HepG2 (cell line): ENCODE measurements at regions not wholly inside any gene's neighbourhood (a gene's known extent, or its start where the extent isn't known, plus 50 kb on each side); places are given as distances from the start of the nearest gene placed in this dataset.

Source experiments
- ATAC-seq: fragments of 200-7000 bp; cut with Tn5 transposase; 3 replicates; pipeline ENCODE4 v1.9.1; 2020; ENCODE audit warnings: mild to moderate bottlenecking, moderate library complexity
- BruUV-seq: library from RNA; stranded (reverse); fragments of 400-500 nt; replicated peaks from 2 replicates; lab custom pipeline; 2021; lab: Mats Ljungman, UMichigan
- CTCF ChIA-PET: fragments of 300-600 bp; formaldehyde crosslinking; extraction: SDS; loops from one replicate; lab custom pipeline; 2021; ENCODE audit warnings: low total read pairs, inconsistent platforms, low intra/inter-chr PET ratio; lab: Yijun Ruan, JAX
- POLR2A ChIA-PET: fragments of 350-600 bp; sonication (Branson Sonifier 250); formaldehyde crosslinking; loops from one replicate; lab custom pipeline; 2020; ENCODE audit warnings: antibody characterized with exemption, inconsistent platforms; lab: Yijun Ruan, JAX
- DNase-seq: peaks from one replicate; pipeline ENCODE4 v3.0.0-alpha.2; 2015; ENCODE audit warnings: low spot score
- FAIRE-seq: peaks from 3 replicates; lab custom pipeline; 2011; peaks lifted over from hg19 to GRCh38; lab: Jason Lieb, UNC
- H2AFZ ChIP-seq: one replicate; pipeline ENCODE4 v1.6.1; 2011; ENCODE audit warnings: low read length, inconsistent platforms
- H3K27ac ChIP-seq: fragments of 300-600 bp; 3 replicates; pipeline ENCODE4 v1.8.0; 2011; ENCODE audit warnings: mixed run types, mild to moderate bottlenecking, mixed read lengths, low read length, inconsistent platforms; ENCODE audit not compliant: insufficient read depth; ENCODE audit errors: extremely low read length
- H3K27me3 ChIP-seq, 2 experiments: fragments of 200-600 bp in 1 of 2; 2 replicates in 1 of 2; 3 replicates in 1 of 2; pipeline versions ENCODE4 v1.6.0 to v1.8.0; 2011; ENCODE audit warnings: low read length in 2 of 2, mild to moderate bottlenecking in 2 of 2, moderate library complexity in 2 of 2, inconsistent platforms in 1 of 2; ENCODE audit not compliant: insufficient read depth in 2 of 2, control insufficient read depth in 1 of 2
- H3K36me3 ChIP-seq, 2 experiments: fragments of 200-600 bp in 1 of 2; replicated peaks in 1 of 2; 2 replicates in 1 of 2; 3 replicates in 1 of 2; pipeline versions ENCODE4 v1.5.1 to v1.8.0; 2011; ENCODE audit warnings: low read length in 2 of 2, inconsistent platforms in 1 of 2; ENCODE audit not compliant: insufficient read depth in 2 of 2, control insufficient read depth in 1 of 2
- H3K4me1 ChIP-seq: 2 replicates; pipeline ENCODE4 v1.5.1; 2012; ENCODE audit warnings: low read length, inconsistent platforms; ENCODE audit not compliant: insufficient read depth
- H3K4me2 ChIP-seq: 2 replicates; pipeline ENCODE4 v1.6.0; 2011; ENCODE audit warnings: low read depth, low read length, inconsistent platforms
- H3K4me3 ChIP-seq, 3 experiments: fragments of 200-600 bp in 1 of 3; sonication (generic), shearing (Covaris generic) in 1 of 3; replicated peaks in 1 of 3; 2 replicates each; pipeline ENCODE4 v1.5.1; 2011 to 2016; ENCODE audit warnings: low read length in 3 of 3, inconsistent platforms in 2 of 3, low read depth in 2 of 3, mild to moderate bottlenecking in 2 of 3, control low read depth in 1 of 3, mixed read lengths in 1 of 3; ENCODE audit not compliant: insufficient read depth in 1 of 3
- H3K79me2 ChIP-seq: one replicate; pipeline ENCODE4 v1.6.1; 2011; ENCODE audit warnings: low read length, inconsistent platforms; ENCODE audit not compliant: insufficient read depth
- H3K9ac ChIP-seq: 2 replicates; pipeline ENCODE4 v1.6.0; 2011; ENCODE audit warnings: mild to moderate bottlenecking, low read depth, low read length, inconsistent platforms; ENCODE audit not compliant: insufficient read depth
- H3K9me3 ChIP-seq: 2 replicates; pipeline ENCODE4 v1.5.1; 2012; ENCODE audit warnings: mild to moderate bottlenecking, low read length
- H4K20me1 ChIP-seq: 2 replicates; pipeline ENCODE4 v1.6.0; 2011; ENCODE audit warnings: inconsistent platforms, mild to moderate bottlenecking, low read length, moderate library complexity; ENCODE audit not compliant: insufficient read depth
- EHMT2 ChIP-seq: fragments of 200-600 bp; sonication (generic); IDR thresholded peaks from 2 replicates; pipeline ENCODE4 v1.7.0; 2017; ENCODE audit warnings: antibody characterized with exemption, low read depth, low read length, borderline replicate concordance
- FUBP1 ChIP-seq: sonication (generic); formaldehyde crosslinking; IDR thresholded peaks from 2 replicates; pipeline ENCODE4 v1.5.1; 2020; ENCODE audit warnings: missing genetic modification reagents, mild to moderate bottlenecking, borderline replicate concordance
- HNRNPL ChIP-seq: fragments of 200-400 bp; formaldehyde crosslinking; IDR thresholded peaks from 2 replicates; pipeline ENCODE4 v1.6.1; 2017; ENCODE audit warnings: mild to moderate bottlenecking, low read depth, low read length
- KLF9 ChIP-seq: IDR thresholded peaks from 2 replicates; pipeline ENCODE4 v1.6.1; 2016; ENCODE audit warnings: low read depth
- MAFG ChIP-seq: sonication (generic); formaldehyde crosslinking; IDR thresholded peaks from 2 replicates; pipeline ENCODE4 v1.5.1; 2020; ENCODE audit warnings: mild to moderate bottlenecking, missing genetic modification reagents
- MXI1 ChIP-seq: IDR thresholded peaks from 3 replicates; pipeline ENCODE4 v1.6.1; 2012; ENCODE audit warnings: low read depth, low read length, inconsistent platforms, borderline replicate concordance
- ZC3H13 ChIP-seq: sonication (generic); formaldehyde crosslinking; IDR thresholded peaks from 2 replicates; pipeline ENCODE4 v1.8.1; 2023; ENCODE audit warnings: mild to moderate bottlenecking, missing genetic modification reagents, moderate library complexity
- ZNF232 ChIP-seq: sonication (generic); formaldehyde crosslinking; IDR thresholded peaks from 2 replicates; pipeline ENCODE4 v1.4.0; 2020; ENCODE audit warnings: missing genetic modification reagents, borderline replicate concordance
- ZNF235 ChIP-seq: sonication (generic); formaldehyde crosslinking; IDR thresholded peaks from 2 replicates; pipeline ENCODE4 v1.8.1; 2023; ENCODE audit warnings: mild to moderate bottlenecking, missing genetic modification reagents, borderline replicate concordance
- ZNF382 ChIP-seq: sonication (generic); formaldehyde crosslinking; IDR thresholded peaks from 2 replicates; pipeline ENCODE4 v1.5.0; 2020; ENCODE audit warnings: missing genetic modification reagents, mild to moderate bottlenecking, borderline replicate concordance
- ZSCAN22 ChIP-seq: sonication (generic); formaldehyde crosslinking; IDR thresholded peaks from 2 replicates; pipeline ENCODE4 v1.4.0; 2020; ENCODE audit warnings: mild to moderate bottlenecking, missing genetic modification reagents
- ZZZ3 ChIP-seq: sonication (generic); formaldehyde crosslinking; IDR thresholded peaks from 2 replicates; pipeline ENCODE4 v1.4.0; 2020; ENCODE audit warnings: missing genetic modification reagents, mild to moderate bottlenecking, borderline replicate concordance
- WGBS: methylation state at CpG from one replicate; pipeline ENCODE4 v1.1.6; 2017; ENCODE audit warnings: low lambda C conversion rate; 5-methylcytosine and 5-hydroxymethylcytosine counted together
- in situ Hi-C: cut with HindIII; loops from 2 replicates; pipeline ENCODE4 v1.10.0; 2017; ENCODE audit warnings: low pct_unique_long_range_greater_than_20kb; ENCODE audit not compliant: extremely low pct_ligation_motif_present
- intact Hi-C: fragments of 100-400 bp; cut with micrococcal nuclease; formaldehyde crosslinking; loops from one replicate; pipeline ENCODE4 v1.10.0; 2022; ENCODE audit not compliant: unreplicated experiment
- TF ChIP-seq, protein P1 (sequence below): sonication (generic); formaldehyde crosslinking; IDR thresholded peaks from 2 replicates; pipeline ENCODE4 v1.9.0; 2022; ENCODE audit warnings: low read depth, missing genetic modification reagents
- TF ChIP-seq, protein P2 (sequence below): sonication (generic); formaldehyde crosslinking; conservative IDR thresholded peaks from 2 replicates; pipeline ENCODE4 v1.8.0; 2022; ENCODE audit warnings: mild to moderate bottlenecking, moderate library complexity, missing genetic modification reagents
- TF ChIP-seq, protein P3 (sequence below): sonication (generic); formaldehyde crosslinking; IDR thresholded peaks from 2 replicates; pipeline ENCODE4 v1.4.0; 2020; ENCODE audit warnings: missing genetic modification reagents

- TF ChIP-seq ZNF232 (no peak), ZZZ3 (CRISPR knock-in tag) (no peak), ZNF382 (CRISPR knock-in tag) (no peak), ZNF235 (no peak), MXI1 (no peak), ZC3H13 (no peak), EHMT2 (no peak)
- TF ChIP-seq, protein P1, sequence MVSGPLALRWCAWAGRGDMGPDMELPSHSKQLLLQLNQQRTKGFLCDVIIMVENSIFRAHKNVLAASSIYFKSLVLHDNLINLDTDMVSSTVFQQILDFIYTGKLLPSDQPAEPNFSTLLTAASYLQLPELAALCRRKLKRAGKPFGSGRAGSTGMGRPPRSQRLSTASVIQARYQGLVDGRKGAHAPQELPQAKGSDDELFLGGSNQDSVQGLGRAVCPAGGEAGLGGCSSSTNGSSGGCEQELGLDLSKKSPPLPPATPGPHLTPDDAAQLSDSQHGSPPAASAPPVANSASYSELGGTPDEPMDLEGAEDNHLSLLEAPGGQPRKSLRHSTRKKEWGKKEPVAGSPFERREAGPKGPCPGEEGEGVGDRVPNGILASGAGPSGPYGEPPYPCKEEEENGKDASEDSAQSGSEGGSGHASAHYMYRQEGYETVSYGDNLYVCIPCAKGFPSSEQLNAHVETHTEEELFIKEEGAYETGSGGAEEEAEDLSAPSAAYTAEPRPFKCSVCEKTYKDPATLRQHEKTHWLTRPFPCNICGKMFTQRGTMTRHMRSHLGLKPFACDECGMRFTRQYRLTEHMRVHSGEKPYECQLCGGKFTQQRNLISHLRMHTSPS: no peak
- TF ChIP-seq, protein P2, sequence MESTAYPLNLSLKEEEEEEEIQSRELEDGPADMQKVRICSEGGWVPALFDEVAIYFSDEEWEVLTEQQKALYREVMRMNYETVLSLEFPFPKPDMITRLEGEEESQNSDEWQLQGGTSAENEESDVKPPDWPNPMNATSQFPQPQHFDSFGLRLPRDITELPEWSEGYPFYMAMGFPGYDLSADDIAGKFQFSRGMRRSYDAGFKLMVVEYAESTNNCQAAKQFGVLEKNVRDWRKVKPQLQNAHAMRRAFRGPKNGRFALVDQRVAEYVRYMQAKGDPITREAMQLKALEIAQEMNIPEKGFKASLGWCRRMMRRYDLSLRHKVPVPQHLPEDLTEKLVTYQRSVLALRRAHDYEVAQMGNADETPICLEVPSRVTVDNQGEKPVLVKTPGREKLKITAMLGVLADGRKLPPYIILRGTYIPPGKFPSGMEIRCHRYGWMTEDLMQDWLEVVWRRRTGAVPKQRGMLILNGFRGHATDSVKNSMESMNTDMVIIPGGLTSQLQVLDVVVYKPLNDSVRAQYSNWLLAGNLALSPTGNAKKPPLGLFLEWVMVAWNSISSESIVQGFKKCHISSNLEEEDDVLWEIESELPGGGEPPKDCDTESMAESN (CRISPR knock-in tag): no peak
Measured at GRCh38 chr13:106675311-106675710, 107.4 kb upstream of the ARGLU1 start (continued).

DNA sequence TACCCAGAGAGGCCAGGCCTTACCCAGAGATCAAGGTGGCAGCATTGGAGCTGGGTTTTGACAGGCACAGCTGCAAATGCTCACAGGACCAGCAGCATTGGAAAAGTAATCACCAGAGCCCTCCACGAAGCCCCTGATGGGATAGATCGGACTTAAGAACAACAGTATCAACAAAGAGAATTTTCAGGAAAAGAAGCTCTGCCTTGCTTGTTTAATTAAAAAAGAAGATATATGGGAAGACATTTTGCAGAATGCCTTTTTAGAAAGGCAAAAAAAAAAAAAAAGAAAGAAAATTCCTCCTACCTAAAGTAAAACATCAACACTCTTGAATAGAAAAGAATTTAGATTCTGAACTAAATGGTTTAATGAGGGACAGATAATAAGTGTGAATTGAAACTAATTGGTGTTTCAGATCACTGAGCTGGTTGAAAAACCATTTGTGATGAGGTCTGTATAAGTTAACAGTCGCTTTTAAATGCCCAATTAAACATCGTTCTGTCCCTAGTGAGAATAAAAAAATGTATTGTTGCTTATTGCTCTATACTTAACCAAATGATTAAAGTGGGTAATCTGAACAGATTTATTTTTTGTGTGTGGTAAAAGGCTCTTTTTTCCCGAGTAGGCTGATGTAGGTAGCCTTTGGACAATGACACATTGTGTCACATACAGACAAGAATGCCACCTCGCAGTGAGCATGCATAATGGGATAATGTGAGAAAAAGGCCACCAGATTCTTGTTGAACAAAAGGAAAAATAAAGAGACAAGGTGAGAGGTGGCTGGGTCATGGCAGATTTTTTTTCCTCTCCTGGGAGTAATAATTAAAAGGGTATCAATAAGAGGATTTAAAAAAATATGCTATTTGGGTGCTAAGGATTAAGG, 93.0 kb upstream of the ARGLU1 start:
- H3K4me3 ChIP-seq: no peak overlapping the region
- H3K36me3 ChIP-seq: no peaks in the 10 kb centered on the region
- no peak for FAIRE-seq
- H4K20me1 ChIP-seq: no peaks in the 10 kb centered on the region
- no peak overlapping the region for H3K4me2 ChIP-seq
- H3K27me3 ChIP-seq: peaks cover 0 to 3% of the 10 kb centered on the region in 2 experiments; a peak in 1 of 5 replicates
- TF ChIP-seq KLF9 (CRISPR knock-in tag): no peak
- TF ChIP-seq HNRNPL: no peak
- no peak for TF ChIP-seq ZSCAN22 (CRISPR knock-in tag)
- TF ChIP-seq, protein P3, sequence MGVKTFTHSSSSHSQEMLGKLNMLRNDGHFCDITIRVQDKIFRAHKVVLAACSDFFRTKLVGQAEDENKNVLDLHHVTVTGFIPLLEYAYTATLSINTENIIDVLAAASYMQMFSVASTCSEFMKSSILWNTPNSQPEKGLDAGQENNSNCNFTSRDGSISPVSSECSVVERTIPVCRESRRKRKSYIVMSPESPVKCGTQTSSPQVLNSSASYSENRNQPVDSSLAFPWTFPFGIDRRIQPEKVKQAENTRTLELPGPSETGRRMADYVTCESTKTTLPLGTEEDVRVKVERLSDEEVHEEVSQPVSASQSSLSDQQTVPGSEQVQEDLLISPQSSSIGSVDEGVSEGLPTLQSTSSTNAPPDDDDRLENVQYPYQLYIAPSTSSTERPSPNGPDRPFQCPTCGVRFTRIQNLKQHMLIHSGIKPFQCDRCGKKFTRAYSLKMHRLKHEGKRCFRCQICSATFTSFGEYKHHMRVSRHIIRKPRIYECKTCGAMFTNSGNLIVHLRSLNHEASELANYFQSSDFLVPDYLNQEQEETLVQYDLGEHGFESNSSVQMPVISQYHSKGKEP (CRISPR knock-in tag): no peak
- no peak for TF ChIP-seq FUBP1 (CRISPR knock-in tag)
- TF ChIP-seq MAFG (CRISPR knock-in tag): no peak
- TF ChIP-seq, all 625 proteins: peak for 0
- no peak overlapping the region for H2AFZ ChIP-seq
- CTCF ChIA-PET: no interaction called here
- no peak for DNase-seq
- 3% methylated on average over 6 of the region's 6 CpGs for WGBS
- POLR2A ChIA-PET: no interaction called here
- H3K27ac ChIP-seq: no peak overlapping the region
- in situ Hi-C loops (no loop called here), intact Hi-C loops (no loop called here)
- H3K4me1 ChIP-seq: no peaks in the 10 kb centered on the region
- H3K79me2 ChIP-seq: no peaks in the 10 kb centered on the region
- no peaks in the 10 kb centered on the region for H3K9me3 ChIP-seq
- BruUV-seq: no TSS peak
- no peak for ATAC-seq
- H3K9ac ChIP-seq: no peak overlapping the region
